ENCODE measurements at regions not wholly inside any gene's neighbourhood (a gene's known extent, or its start where the extent isn't known, plus 50 kb on each side); places are given as distances from the start of the nearest gene placed in this dataset.

DNA sequence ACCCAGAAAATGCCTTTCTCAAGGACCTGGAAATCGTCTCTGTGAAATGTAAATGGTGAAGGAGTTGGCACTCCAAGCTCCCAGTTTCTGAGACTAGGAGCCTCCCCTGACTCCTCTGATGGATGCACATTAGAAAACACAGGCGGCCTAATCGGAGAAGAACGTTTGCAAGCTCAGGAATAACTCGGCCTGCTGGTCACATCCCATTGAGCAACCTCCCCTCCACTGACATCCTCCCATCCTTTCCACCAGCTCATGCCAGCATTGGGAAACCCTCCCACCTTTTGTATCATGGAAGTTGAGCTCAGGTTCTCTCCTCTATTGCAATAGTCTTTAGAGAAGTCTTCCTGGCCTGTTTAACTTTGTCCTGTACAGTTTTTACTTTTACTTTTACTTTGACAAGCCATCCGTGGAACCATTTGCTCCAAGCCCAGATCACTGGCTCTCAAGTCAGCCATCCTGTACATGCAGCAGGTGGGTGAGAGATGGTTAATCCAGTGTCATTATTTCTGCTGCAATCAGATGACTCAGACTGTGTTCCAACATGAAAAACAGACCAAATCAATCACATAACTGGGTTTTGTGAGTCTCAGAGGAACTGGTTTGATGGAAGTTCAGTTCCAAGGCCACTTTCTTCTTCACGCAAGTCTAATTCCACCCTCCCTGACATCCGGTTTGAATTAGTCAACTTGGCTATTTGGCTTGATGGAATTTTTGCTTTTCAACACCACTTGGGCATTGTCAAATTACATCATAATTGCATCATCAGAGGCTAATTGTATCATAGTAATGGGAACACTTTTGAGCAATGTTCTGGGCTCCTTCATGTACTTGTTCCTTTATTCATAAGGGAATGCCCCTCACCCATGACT is 619.4 kb upstream of the CDH4 start:
- H3K36me3 Mint-ChIP-seq (ENCODE audit: low read depth) = no peaks in the 10 kb centered on the region
- no peaks in the 10 kb centered on the region for H3K4me1 Mint-ChIP-seq
- peaks cover 18% of the 10 kb centered on the region for H3K27me3 Mint-ChIP-seq
- no peak for ATAC-seq
- H3K4me3 Mint-ChIP-seq = no peak overlapping the region
- DNase-seq = no peak
- no peaks in the 10 kb centered on the region for H3K9me3 ChIP-seq (ENCODE audit: control insufficient read depth, low read length, poor library complexity, severe bottlenecking)
- no peak overlapping the region for H3K27ac Mint-ChIP-seq

DNA sequence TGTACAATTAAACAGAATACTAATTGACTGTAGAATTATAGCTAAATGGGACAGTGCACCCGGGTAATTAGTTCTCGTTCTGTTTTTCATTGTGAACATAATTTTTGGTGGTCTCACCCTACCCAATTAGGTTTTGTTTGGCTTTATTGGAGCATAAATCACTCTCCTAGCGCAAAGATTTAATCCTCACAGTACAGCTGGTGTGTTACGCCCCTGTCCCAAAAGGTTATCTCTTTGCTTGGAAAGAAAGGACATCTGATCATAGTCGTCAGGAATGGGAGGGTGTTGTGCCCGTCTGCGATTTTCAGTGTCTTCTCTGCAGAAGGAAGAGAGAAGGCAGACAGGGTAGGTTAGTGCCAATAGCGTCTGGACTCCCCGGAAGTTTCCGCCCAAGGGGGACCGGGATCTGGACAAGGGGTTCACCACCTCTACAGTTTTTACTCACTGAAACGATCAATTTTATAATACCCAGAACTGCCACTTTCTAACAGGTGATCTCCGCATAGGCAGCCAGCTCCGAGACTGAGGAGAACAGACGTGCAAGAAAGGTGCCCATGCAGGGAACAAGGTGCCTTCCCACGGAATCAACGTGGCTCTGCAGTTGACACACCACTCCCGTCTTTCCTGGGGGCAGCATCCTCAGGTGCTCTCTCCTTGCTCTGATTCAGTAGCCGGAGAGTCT is 617.4 kb upstream of the CDH4 start:
- Mint-ChIP-seq H3K27ac (no peak overlapping the region), H3K4me3 (no peak overlapping the region), H3K27me3 (peaks cover 10% of the 10 kb centered on the region), H3K36me3 (ENCODE audit: low read depth) (no peaks in the 10 kb centered on the region), H3K4me1 (no peaks in the 10 kb centered on the region)
- H3K9me3 ChIP-seq (ENCODE audit: control insufficient read depth, low read length, poor library complexity, severe bottlenecking) = no peaks in the 10 kb centered on the region
- no peak for ATAC-seq
- DNase-seq = no peak

GRCh38 chr20:60636417-60636816 is 615.6 kb upstream of the CDH4 start:
- peaks cover 10% of the 10 kb centered on the region for H3K27me3 Mint-ChIP-seq
- DNase-seq (no peak), ATAC-seq (no peak)
- no peaks in the 10 kb centered on the region for H3K4me1 Mint-ChIP-seq
- no peak overlapping the region for H3K4me3 Mint-ChIP-seq
- no peak overlapping the region for H3K27ac Mint-ChIP-seq
- no peaks in the 10 kb centered on the region for H3K9me3 ChIP-seq (ENCODE audit: control insufficient read depth, low read length, poor library complexity, severe bottlenecking)
- no peaks in the 10 kb centered on the region for H3K36me3 Mint-ChIP-seq (ENCODE audit: low read depth)

DNA sequence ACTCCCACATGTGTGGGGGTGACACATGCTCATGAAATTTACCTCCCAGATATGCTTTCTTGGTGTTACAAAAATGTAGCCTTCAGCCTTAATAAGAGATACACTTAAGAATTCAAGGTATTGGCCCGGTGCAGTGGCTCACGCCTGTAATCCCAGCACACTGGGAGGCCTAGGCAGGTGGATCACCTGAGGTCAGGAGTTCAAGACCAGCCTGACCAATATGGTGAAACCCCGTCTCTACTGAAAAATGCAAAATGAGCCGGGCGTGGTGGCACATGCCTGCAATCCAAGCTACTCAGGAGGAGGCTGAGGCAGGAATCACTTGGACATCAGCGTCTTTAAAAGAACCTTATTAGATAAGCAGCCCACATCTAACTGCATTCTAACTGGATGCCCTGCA is 614.3 kb upstream of the CDH4 start:
- no peaks in the 10 kb centered on the region for H3K9me3 ChIP-seq (ENCODE audit: control insufficient read depth, low read length, poor library complexity, severe bottlenecking)
- DNase-seq (no peak), ATAC-seq (no peak)
- H3K36me3 Mint-ChIP-seq (ENCODE audit: low read depth) = no peaks in the 10 kb centered on the region
- H3K4me3 Mint-ChIP-seq = no peak overlapping the region
- H3K27me3 Mint-ChIP-seq = peaks cover 10% of the 10 kb centered on the region
- no peak overlapping the region for H3K27ac Mint-ChIP-seq
- H3K4me1 Mint-ChIP-seq = no peaks in the 10 kb centered on the region

GRCh38 chr20:60638430-60639098 is 613.5 kb upstream of the CDH4 start:
- no peak for DNase-seq
- Mint-ChIP-seq H3K36me3 (ENCODE audit: low read depth) (no peaks in the 10 kb centered on the region), H3K4me3 (no peak overlapping the region), H3K4me1 (no peaks in the 10 kb centered on the region), H3K27me3 (peaks cover 10% of the 10 kb centered on the region), H3K27ac (no peak overlapping the region)
- no peak for ATAC-seq
- no peaks in the 10 kb centered on the region for H3K9me3 ChIP-seq (ENCODE audit: control insufficient read depth, low read length, poor library complexity, severe bottlenecking)

DNA sequence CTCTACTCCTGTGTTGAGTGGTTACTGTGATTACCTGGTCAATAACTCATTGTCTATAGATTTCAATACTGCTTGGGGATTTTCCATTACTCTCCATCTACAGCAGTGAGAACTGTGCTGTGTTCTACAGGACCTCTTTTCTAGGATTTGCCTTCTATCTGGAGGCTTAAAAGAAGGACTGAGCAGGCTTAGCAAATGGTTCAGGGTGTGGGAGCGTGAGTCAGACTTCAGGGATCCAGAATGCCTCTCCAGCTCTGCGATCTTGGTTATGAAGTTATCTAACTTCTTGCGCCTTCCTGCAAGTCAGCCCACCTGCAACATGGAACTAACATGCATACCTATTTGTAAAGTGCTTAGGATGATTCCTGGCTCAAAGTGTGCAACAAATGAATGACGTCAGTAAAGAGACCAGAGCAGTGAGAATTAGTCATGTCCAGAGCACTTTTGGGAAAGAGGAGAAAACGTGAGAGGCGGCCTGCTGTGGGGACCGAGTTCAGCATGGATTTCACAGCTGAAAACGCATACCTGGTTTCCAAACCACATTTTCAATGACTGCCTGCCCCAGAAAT is 610.1 kb upstream of the CDH4 start:
- no peak overlapping the region for H3K27ac Mint-ChIP-seq
- no peaks in the 10 kb centered on the region for H3K9me3 ChIP-seq (ENCODE audit: control insufficient read depth, low read length, poor library complexity, severe bottlenecking)
- peaks cover 2% of the 10 kb centered on the region for H3K27me3 Mint-ChIP-seq
- H3K36me3 Mint-ChIP-seq (ENCODE audit: low read depth) = no peaks in the 10 kb centered on the region
- ATAC-seq = no peak
- no peak for DNase-seq
- no peaks in the 10 kb centered on the region for H3K4me1 Mint-ChIP-seq
- H3K4me3 Mint-ChIP-seq = no peak overlapping the region

DNA sequence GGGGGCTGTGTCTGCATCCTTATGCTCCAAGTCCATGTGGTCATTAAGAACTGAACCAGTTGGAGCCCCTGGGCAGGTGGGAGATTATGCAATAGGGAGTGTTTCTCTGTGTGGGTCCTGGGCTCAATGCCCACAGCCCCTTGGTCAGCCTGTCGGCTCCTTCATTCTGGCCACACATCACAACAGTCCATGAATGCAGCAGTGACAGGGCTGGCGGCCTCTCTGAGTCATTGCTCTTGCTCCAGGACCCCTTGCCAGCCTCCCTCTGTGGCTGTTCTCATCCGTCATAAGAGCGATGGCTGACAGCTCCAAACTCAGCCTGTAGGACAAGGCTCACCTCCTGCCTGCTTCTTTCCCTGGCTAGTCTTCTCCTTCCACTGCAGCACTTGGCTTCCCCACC is 609.5 kb upstream of the CDH4 start:
- Mint-ChIP-seq H3K4me3 (no peak overlapping the region), H3K4me1 (no peaks in the 10 kb centered on the region), H3K27ac (no peak overlapping the region), H3K27me3 (no peaks in the 10 kb centered on the region), H3K36me3 (ENCODE audit: low read depth) (no peaks in the 10 kb centered on the region)
- DNase-seq = no peak
- ATAC-seq = no peak
- H3K9me3 ChIP-seq (ENCODE audit: control insufficient read depth, low read length, poor library complexity, severe bottlenecking) = no peaks in the 10 kb centered on the region

GRCh38 chr20:60648556-60648955 is 603.5 kb upstream of the CDH4 start:
- Mint-ChIP-seq H3K27ac (no peak overlapping the region), H3K4me1 (no peaks in the 10 kb centered on the region), H3K4me3 (no peak overlapping the region), H3K36me3 (ENCODE audit: low read depth) (no peaks in the 10 kb centered on the region), H3K27me3 (no peaks in the 10 kb centered on the region)
- ATAC-seq (no peak), DNase-seq (no peak)
- no peaks in the 10 kb centered on the region for H3K9me3 ChIP-seq (ENCODE audit: control insufficient read depth, low read length, poor library complexity, severe bottlenecking)

- no peak overlapping the region for H3K4me3 Mint-ChIP-seq
- H3K27me3 Mint-ChIP-seq = no peaks in the 10 kb centered on the region
- H3K27ac Mint-ChIP-seq = no peak overlapping the region
- H3K36me3 Mint-ChIP-seq (ENCODE audit: low read depth) = no peaks in the 10 kb centered on the region
- H3K9me3 ChIP-seq (ENCODE audit: control insufficient read depth, low read length, poor library complexity, severe bottlenecking) = no peaks in the 10 kb centered on the region
- DNase-seq (no peak), ATAC-seq (no peak)
- H3K4me1 Mint-ChIP-seq = no peaks in the 10 kb centered on the region
Observed at GRCh38 chr20:60649541-60649940, 602.5 kb upstream of the CDH4 start.

- H3K27ac Mint-ChIP-seq = no peak overlapping the region
- ATAC-seq (no peak), DNase-seq (no peak)
- no peak overlapping the region for H3K4me3 Mint-ChIP-seq
- H3K27me3 Mint-ChIP-seq = no peaks in the 10 kb centered on the region
- no peaks in the 10 kb centered on the region for H3K9me3 ChIP-seq (ENCODE audit: control insufficient read depth, low read length, poor library complexity, severe bottlenecking)
- H3K36me3 Mint-ChIP-seq (ENCODE audit: low read depth) = no peaks in the 10 kb centered on the region
- H3K4me1 Mint-ChIP-seq = no peaks in the 10 kb centered on the region
Observed at GRCh38 chr20:60650087-60650486, 602.0 kb upstream of the CDH4 start.

GRCh38 chr20:60652046-60652445 is 600.0 kb upstream of the CDH4 start:
- ATAC-seq (no peak), DNase-seq (no peak)
- H3K9me3 ChIP-seq (ENCODE audit: control insufficient read depth, low read length, poor library complexity, severe bottlenecking) = no peaks in the 10 kb centered on the region
- Mint-ChIP-seq H3K36me3 (ENCODE audit: low read depth) (no peaks in the 10 kb centered on the region), H3K4me1 (no peaks in the 10 kb centered on the region), H3K27ac (no peak overlapping the region), H3K4me3 (no peak overlapping the region), H3K27me3 (peaks cover 9% of the 10 kb centered on the region)

GRCh38 chr20:60652615-60653014 is 599.4 kb upstream of the CDH4 start:
- Mint-ChIP-seq H3K4me1 (no peaks in the 10 kb centered on the region), H3K27me3 (peaks cover 12% of the 10 kb centered on the region), H3K4me3 (no peak overlapping the region), H3K36me3 (ENCODE audit: low read depth) (no peaks in the 10 kb centered on the region), H3K27ac (no peak overlapping the region)
- ATAC-seq (no peak), DNase-seq (no peak)
- H3K9me3 ChIP-seq (ENCODE audit: control insufficient read depth, low read length, poor library complexity, severe bottlenecking) = no peaks in the 10 kb centered on the region

DNA sequence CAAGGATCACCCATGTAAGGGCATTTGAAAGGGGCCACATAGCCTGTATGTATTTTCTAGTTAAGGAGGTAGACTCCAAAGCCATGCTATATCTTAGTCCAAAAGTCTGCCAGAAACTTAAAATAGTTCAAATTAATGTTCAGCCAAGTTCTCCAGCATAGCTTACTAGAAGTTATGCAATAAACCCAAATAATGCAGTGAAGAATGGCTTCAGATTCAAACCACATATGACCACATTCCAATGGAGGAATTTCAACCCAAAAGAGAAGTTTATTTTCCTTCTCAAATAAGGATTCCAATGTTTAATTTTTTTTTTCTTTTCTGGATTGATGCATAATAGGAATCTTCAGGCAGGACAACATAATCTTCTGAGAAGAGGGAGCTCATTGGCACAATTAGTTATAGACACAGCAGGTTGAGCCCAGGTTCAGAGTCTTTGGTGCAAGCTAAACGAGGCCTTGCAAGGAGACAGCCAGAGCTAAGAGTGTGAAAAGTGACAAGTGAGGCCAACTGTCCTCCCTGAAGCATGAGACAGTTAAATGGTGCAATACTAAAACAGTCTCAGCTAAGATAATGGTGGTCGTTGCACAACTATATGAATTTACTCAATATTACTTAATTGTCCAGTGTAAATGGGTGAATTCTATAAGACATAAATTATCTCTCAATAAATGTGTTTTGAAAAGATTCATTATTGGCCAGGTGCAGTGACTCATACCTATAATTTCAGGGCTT is 598.8 kb upstream of the CDH4 start:
- Mint-ChIP-seq H3K4me3 (no peak overlapping the region), H3K27ac (no peak overlapping the region)
- ATAC-seq = no peak

More for the DNA sequence above, 598.8 kb upstream of the CDH4 start:
- Mint-ChIP-seq H3K36me3 (ENCODE audit: low read depth) (no peaks in the 10 kb centered on the region), H3K27me3 (peaks cover 18% of the 10 kb centered on the region), H3K4me1 (no peaks in the 10 kb centered on the region)
- H3K9me3 ChIP-seq (ENCODE audit: control insufficient read depth, low read length, poor library complexity, severe bottlenecking) = no peaks in the 10 kb centered on the region
- no peak for DNase-seq
